ENCODE measurements at regions not wholly inside any gene's neighbourhood (a gene's known extent, or its start where the extent isn't known, plus 50 kb on each side); places are given as distances from the start of the nearest gene placed in this dataset.
A peak's percentile ranks its signal among the peaks of the same experiment; 100 is the strongest.

DNA sequence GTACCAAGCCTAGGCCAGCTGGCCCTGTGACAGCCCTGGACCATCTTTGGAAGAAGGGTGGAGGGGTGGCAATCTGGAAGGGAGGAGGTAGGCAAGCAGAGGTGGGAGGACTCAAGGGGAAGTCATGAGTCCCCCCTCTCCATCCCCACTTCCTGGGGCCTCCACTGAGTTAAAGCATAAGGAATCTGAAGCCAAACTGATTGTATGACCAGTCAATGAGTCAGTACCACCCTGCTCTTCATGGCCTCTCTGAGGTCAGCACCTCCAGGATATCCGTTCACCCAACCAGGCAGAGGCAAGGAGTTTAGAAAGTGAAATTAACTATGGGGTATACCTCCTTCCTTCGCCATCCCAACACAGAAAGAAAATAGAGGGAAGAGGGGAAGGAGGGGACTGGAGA, 272.7 kb downstream of the SOX9 start (continued):
- peak; percentile 28; the same call in 1 of the 2 replicates for TF ChIP-seq GABPB1 (CRISPR knock-in tag; IDR thresholded peaks at IDR 0.05)
- no peak for TF ChIP-seq JUN (CRISPR knock-in tag; IDR thresholded peaks at IDR 0.05)
- TF ChIP-seq, protein P1, sequence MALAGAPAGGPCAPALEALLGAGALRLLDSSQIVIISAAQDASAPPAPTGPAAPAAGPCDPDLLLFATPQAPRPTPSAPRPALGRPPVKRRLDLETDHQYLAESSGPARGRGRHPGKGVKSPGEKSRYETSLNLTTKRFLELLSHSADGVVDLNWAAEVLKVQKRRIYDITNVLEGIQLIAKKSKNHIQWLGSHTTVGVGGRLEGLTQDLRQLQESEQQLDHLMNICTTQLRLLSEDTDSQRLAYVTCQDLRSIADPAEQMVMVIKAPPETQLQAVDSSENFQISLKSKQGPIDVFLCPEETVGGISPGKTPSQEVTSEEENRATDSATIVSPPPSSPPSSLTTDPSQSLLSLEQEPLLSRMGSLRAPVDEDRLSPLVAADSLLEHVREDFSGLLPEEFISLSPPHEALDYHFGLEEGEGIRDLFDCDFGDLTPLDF (CRISPR knock-in tag; IDR thresholded peaks at IDR 0.05), result no peak

DNA sequence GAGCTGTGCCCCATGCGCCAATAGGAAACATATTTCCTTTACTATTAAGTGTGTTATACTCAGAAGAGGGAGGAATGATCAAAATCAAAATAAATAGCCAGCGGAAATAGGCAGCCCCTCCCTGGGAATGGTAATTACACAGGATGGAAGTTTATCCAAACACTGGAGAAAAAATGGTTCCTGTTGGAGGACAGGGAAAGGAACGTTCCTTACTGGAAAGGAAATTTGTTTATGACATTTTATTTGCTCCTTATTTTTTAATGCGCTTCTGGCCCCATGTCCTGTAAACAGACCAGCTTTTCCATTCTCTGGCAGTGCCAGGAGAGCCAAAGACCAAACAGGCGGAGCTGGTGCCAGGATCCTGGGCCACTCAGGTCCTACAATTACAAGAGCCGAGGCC, 273.7 kb downstream of the SOX9 start:
- ATAC-seq (no peak), DNase-seq (ENCODE audit: low spot score) (no peak)
- POLR2A ChIA-PET, result no interaction called here
- H3K4me3 Mint-ChIP-seq, result no peak overlapping the region
- CTCF ChIA-PET, result interaction anchor here (1.8 kb wide), 1 partner anchor 36 kb away, joined by 11 read pairs; no protein-coding TSS in a partner anchor
- TF ChIP-seq, protein P2, sequence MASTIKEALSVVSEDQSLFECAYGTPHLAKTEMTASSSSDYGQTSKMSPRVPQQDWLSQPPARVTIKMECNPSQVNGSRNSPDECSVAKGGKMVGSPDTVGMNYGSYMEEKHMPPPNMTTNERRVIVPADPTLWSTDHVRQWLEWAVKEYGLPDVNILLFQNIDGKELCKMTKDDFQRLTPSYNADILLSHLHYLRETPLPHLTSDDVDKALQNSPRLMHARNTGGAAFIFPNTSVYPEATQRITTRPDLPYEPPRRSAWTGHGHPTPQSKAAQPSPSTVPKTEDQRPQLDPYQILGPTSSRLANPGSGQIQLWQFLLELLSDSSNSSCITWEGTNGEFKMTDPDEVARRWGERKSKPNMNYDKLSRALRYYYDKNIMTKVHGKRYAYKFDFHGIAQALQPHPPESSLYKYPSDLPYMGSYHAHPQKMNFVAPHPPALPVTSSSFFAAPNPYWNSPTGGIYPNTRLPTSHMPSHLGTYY (CRISPR knock-in tag; IDR thresholded peaks at IDR 0.05), result no peak
- TF ChIP-seq CREB1 (CRISPR knock-in tag; IDR thresholded peaks at IDR 0.05) (no peak), IRF2 (CRISPR knock-in tag; IDR thresholded peaks at IDR 0.05; ENCODE audit: borderline replicate concordance, low read depth) (no peak), SOX15 (CRISPR knock-in tag; IDR thresholded peaks at IDR 0.05) (no peak), NR2C2 (CRISPR knock-in tag; IDR thresholded peaks at IDR 0.05) (no peak), RELA (CRISPR knock-in tag; IDR thresholded peaks at IDR 0.05; ENCODE audit: borderline replicate concordance) (no peak)
- TF ChIP-seq, protein P3, sequence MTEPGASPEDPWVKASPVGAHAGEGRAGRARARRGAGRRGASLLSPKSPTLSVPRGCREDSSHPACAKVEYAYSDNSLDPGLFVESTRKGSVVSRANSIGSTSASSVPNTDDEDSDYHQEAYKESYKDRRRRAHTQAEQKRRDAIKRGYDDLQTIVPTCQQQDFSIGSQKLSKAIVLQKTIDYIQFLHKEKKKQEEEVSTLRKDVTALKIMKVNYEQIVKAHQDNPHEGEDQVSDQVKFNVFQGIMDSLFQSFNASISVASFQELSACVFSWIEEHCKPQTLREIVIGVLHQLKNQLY (CRISPR knock-in tag; IDR thresholded peaks at IDR 0.05), result no peak
- TF ChIP-seq, protein P4, sequence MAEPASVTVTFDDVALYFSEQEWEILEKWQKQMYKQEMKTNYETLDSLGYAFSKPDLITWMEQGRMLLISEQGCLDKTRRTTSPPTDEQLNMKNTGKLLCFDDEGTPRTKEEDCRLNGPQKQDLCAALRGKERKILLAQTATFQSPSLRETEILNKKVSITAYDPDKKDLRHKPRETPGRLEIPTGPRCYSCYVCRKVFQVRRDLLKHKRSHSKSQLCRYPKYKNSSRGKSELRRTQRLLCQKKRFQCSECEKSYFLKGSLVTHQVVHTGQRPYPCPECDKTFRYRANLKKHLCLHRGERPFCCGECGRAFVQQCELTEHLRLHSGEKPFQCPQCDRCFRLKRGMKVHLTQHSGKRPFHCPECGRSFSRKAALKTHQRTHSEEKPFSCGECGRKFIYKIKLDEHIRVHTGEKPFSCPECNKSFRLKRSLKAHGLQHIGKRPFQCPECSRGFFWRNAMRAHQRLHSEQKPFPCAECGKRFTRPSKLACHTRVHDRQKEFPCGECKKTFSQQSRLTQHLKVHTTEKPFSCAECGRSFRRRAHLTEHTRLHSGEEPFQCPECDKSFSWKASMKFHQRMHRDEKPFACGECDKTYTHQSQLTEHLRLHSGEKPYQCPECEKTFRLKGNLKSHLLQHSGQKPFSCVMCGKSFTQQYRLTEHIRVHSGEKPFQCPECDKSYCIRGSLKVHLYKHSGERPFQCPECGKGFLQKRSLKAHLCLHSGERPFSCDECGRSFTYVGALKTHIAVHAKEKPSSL (CRISPR knock-in tag; conservative IDR thresholded peaks at IDR 0.05), result no peak
- TF ChIP-seq, protein P5, sequence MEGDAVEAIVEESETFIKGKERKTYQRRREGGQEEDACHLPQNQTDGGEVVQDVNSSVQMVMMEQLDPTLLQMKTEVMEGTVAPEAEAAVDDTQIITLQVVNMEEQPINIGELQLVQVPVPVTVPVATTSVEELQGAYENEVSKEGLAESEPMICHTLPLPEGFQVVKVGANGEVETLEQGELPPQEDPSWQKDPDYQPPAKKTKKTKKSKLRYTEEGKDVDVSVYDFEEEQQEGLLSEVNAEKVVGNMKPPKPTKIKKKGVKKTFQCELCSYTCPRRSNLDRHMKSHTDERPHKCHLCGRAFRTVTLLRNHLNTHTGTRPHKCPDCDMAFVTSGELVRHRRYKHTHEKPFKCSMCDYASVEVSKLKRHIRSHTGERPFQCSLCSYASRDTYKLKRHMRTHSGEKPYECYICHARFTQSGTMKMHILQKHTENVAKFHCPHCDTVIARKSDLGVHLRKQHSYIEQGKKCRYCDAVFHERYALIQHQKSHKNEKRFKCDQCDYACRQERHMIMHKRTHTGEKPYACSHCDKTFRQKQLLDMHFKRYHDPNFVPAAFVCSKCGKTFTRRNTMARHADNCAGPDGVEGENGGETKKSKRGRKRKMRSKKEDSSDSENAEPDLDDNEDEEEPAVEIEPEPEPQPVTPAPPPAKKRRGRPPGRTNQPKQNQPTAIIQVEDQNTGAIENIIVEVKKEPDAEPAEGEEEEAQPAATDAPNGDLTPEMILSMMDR (IDR thresholded peaks at IDR 0.05), result no peak
- H3K27me3 Mint-ChIP-seq (ENCODE audit: low read depth), result peaks cover 10% of the 10 kb centered on the region
- no peaks in the 10 kb centered on the region for H3K36me3 Mint-ChIP-seq
- H3K27ac Mint-ChIP-seq, result no peak overlapping the region
- H3K9me3 Mint-ChIP-seq, result no peaks in the 10 kb centered on the region; the same call in 1 of the 2 replicates
- peaks cover 22% of the 10 kb centered on the region for H3K4me1 Mint-ChIP-seq

DNA sequence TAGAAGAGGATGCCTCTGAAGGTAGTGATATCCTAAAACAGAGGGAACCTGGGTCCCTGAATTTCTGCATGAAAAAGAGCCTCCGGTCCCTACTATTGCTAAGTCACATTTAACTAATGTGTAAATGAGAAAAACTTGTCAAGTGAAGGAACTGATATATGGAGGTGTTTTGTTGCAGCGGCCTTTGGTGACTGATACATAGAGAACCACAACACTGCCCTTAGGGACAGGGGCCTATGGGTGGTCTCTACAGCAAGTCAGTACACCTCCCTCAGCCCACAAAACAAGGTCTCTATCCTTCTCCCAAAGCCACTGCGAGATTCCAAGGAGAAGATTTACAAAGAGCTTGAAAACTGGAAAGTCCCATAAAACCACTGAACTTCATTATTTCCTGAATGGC, 275.3 kb downstream of the SOX9 start:
- Mint-ChIP-seq H3K36me3 (no peaks in the 10 kb centered on the region), H3K9me3 (no peaks in the 10 kb centered on the region; the same call in 1 of the 2 replicates), H3K27me3 (ENCODE audit: low read depth) (peaks cover 7% of the 10 kb centered on the region), H3K4me3 (no peak overlapping the region), H3K27ac (no peak overlapping the region), H3K4me1 (peaks cover 22% of the 10 kb centered on the region)
- CTCF ChIA-PET, result interaction anchor here (0.7 kb wide), 1 partner anchor 35 kb away, joined by 3 read pairs; no protein-coding TSS in a partner anchor
- DNase-seq (ENCODE audit: low spot score), result no peak
- ATAC-seq, result no peak
- POLR2A ChIA-PET, result interaction anchor here (0.6 kb wide), 1 partner anchor 191 kb away, joined by 3 read pairs; no protein-coding TSS in a partner anchor
- TF ChIP-seq, protein P6, sequence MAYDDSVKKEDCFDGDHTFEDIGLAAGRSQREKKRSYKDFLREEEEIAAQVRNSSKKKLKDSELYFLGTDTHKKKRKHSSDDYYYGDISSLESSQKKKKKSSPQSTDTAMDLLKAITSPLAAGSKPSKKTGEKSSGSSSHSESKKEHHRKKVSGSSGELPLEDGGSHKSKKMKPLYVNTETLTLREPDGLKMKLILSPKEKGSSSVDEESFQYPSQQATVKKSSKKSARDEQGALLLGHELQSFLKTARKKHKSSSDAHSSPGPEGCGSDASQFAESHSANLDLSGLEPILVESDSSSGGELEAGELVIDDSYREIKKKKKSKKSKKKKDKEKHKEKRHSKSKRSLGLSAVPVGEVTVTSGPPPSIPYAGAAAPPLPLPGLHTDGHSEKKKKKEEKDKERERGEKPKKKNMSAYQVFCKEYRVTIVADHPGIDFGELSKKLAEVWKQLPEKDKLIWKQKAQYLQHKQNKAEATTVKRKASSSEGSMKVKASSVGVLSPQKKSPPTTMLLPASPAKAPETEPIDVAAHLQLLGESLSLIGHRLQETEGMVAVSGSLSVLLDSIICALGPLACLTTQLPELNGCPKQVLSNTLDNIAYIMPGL (CRISPR knock-in tag; IDR thresholded peaks at IDR 0.05), result no peak
- TF ChIP-seq NFYB (CRISPR knock-in tag; conservative IDR thresholded peaks at IDR 0.05; ENCODE audit: low read depth), result no peak
- no peak for TF ChIP-seq HMGA2 (CRISPR knock-in tag; IDR thresholded peaks at IDR 0.05)
- TF ChIP-seq, protein P7, sequence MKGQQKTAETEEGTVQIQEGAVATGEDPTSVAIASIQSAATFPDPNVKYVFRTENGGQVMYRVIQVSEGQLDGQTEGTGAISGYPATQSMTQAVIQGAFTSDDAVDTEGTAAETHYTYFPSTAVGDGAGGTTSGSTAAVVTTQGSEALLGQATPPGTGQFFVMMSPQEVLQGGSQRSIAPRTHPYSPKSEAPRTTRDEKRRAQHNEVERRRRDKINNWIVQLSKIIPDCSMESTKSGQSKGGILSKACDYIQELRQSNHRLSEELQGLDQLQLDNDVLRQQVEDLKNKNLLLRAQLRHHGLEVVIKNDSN (CRISPR knock-in tag; IDR thresholded peaks at IDR 0.05), result no peak
- TF ChIP-seq ZNF423 (CRISPR knock-in tag; IDR thresholded peaks at IDR 0.05), result no peak
- TF ChIP-seq NR3C1 (CRISPR knock-in tag; conservative IDR thresholded peaks at IDR 0.05; ENCODE audit: low read depth), result no peak
- TF ChIP-seq, protein P8, sequence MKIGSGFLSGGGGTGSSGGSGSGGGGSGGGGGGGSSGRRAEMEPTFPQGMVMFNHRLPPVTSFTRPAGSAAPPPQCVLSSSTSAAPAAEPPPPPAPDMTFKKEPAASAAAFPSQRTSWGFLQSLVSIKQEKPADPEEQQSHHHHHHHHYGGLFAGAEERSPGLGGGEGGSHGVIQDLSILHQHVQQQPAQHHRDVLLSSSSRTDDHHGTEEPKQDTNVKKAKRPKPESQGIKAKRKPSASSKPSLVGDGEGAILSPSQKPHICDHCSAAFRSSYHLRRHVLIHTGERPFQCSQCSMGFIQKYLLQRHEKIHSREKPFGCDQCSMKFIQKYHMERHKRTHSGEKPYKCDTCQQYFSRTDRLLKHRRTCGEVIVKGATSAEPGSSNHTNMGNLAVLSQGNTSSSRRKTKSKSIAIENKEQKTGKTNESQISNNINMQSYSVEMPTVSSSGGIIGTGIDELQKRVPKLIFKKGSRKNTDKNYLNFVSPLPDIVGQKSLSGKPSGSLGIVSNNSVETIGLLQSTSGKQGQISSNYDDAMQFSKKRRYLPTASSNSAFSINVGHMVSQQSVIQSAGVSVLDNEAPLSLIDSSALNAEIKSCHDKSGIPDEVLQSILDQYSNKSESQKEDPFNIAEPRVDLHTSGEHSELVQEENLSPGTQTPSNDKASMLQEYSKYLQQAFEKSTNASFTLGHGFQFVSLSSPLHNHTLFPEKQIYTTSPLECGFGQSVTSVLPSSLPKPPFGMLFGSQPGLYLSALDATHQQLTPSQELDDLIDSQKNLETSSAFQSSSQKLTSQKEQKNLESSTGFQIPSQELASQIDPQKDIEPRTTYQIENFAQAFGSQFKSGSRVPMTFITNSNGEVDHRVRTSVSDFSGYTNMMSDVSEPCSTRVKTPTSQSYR (CRISPR knock-in tag; IDR thresholded peaks at IDR 0.05), result no peak
- TF ChIP-seq KAT7 (CRISPR knock-in tag; IDR thresholded peaks at IDR 0.05; ENCODE audit: borderline replicate concordance), result no peak
- no peak for TF ChIP-seq ELF4 (CRISPR knock-in tag; IDR thresholded peaks at IDR 0.05; ENCODE audit: low read depth)
- TF ChIP-seq MYBL2 (CRISPR knock-in tag; IDR thresholded peaks at IDR 0.05), result no peak
- no peak for TF ChIP-seq CREB1 (CRISPR knock-in tag; IDR thresholded peaks at IDR 0.05)

Measured in WTC11 (cell line).